IMR-90 (cell line): ENCODE measurements at regions not wholly inside any gene's neighbourhood (a gene's known extent, or its start where the extent isn't known, plus 50 kb on each side); places are given as distances from the start of the nearest gene placed in this dataset.

Experiments used
- ATAC-seq: fragments of 200-7000 bp; cut with Tn5 transposase; 2 replicates; pipeline ENCODE4 v1.9.1; 2020; ENCODE audit warnings: low read depth, mild to moderate bottlenecking, moderate library complexity
- BruUV-seq: library from RNA; stranded (reverse); fragments of 400-500 nt; replicated peaks from 2 replicates; lab custom pipeline; 2021; lab: Mats Ljungman, UMichigan
- CTCF ChIA-PET: fragments of 300-600 bp; formaldehyde crosslinking; extraction: SDS; loops from one replicate; lab custom pipeline; 2021; ENCODE audit warnings: antibody characterized with exemption; lab: Yijun Ruan, JAX
- POLR2A ChIA-PET: fragments of 300-600 bp; sonication (Branson Sonifier 250); formaldehyde crosslinking; loops from one replicate; lab custom pipeline; 2022; ENCODE audit warnings: antibody characterized with exemption; ENCODE audit not compliant: unreplicated experiment; lab: Charles Lee
- DNase-seq: peaks from one replicate; pipeline ENCODE4 v3.0.0; 2013
- H2AFZ ChIP-seq: replicated peaks from 2 replicates; pipeline ENCODE3; 2013; ENCODE audit warnings: low read length, mild to moderate bottlenecking; ENCODE audit not compliant: poor library complexity
- H2AK5ac ChIP-seq: 2 replicates; pipeline ENCODE4 v1.6.1; 2013; ENCODE audit warnings: low read depth, low read length, inconsistent platforms
- H2AK9ac ChIP-seq: replicated peaks from 2 replicates; pipeline ENCODE3; 2013; ENCODE audit warnings: mild to moderate bottlenecking, low read depth, low read length, moderate library complexity; ENCODE audit not compliant: poor library complexity
- H2BK120ac ChIP-seq: 2 replicates; pipeline ENCODE4 v1.6.1; 2013; ENCODE audit warnings: low read depth, low read length, inconsistent platforms
- H2BK15ac ChIP-seq: 3 replicates; pipeline ENCODE4 v1.6.1; 2013; ENCODE audit warnings: low read depth, low read length, inconsistent platforms
- H2BK20ac ChIP-seq: 2 replicates; pipeline ENCODE4 v1.6.1; 2013; ENCODE audit warnings: low read depth, mild to moderate bottlenecking, inconsistent platforms, low read length, moderate library complexity
- H2BK5ac ChIP-seq: 2 replicates; pipeline ENCODE4 v1.6.1; 2013; ENCODE audit warnings: mild to moderate bottlenecking, low read depth, low read length, inconsistent platforms; ENCODE audit not compliant: poor library complexity, severe bottlenecking
- H3K14ac ChIP-seq: replicated peaks from 2 replicates; pipeline ENCODE4 v1.6.1; 2013; ENCODE audit warnings: low read depth, low read length, inconsistent platforms
- H3K18ac ChIP-seq: 2 replicates; pipeline ENCODE4 v1.6.1; 2013; ENCODE audit warnings: low read depth, low read length, control low read depth
- H3K23ac ChIP-seq: 2 replicates; pipeline ENCODE4 v1.6.1; 2013; ENCODE audit warnings: low read depth, low read length, inconsistent platforms
- H3K27ac ChIP-seq: 2 replicates; pipeline ENCODE4 v1.5.1; 2013; ENCODE audit warnings: mild to moderate bottlenecking, control low read depth, low read length; ENCODE audit not compliant: insufficient read depth
- H3K27me3 ChIP-seq: 2 replicates; pipeline ENCODE4 v1.6.1; 2013; ENCODE audit warnings: low read length; ENCODE audit not compliant: control insufficient read depth, insufficient read depth
- H3K36me3 ChIP-seq: 2 replicates; pipeline ENCODE4 v1.6.1; 2013; ENCODE audit warnings: low read length, mixed read lengths; ENCODE audit not compliant: control insufficient read depth, insufficient read depth
- H3K4ac ChIP-seq: 2 replicates; pipeline ENCODE4 v1.6.1; 2013; ENCODE audit warnings: low read depth, low read length, inconsistent platforms
- H3K4me1 ChIP-seq: 2 replicates; pipeline ENCODE4 v1.6.1; 2013; ENCODE audit warnings: low read length, mixed read lengths; ENCODE audit not compliant: control insufficient read depth, insufficient read depth
- H3K4me2 ChIP-seq: 2 replicates; pipeline ENCODE4 v1.6.1; 2013; ENCODE audit warnings: low read depth, mild to moderate bottlenecking, control low read depth, low read length, moderate library complexity
- H3K4me3 ChIP-seq: 2 replicates; pipeline ENCODE4 v1.5.1; 2013; ENCODE audit warnings: low read depth, mild to moderate bottlenecking, control low read depth, low read length, moderate library complexity; ENCODE audit not compliant: insufficient read depth
- H3K56ac ChIP-seq: 2 replicates; pipeline ENCODE4 v1.6.1; 2013; ENCODE audit warnings: low read length, inconsistent platforms; ENCODE audit not compliant: insufficient read depth; ENCODE audit errors: extremely low read depth
- H3K79me1 ChIP-seq, 2 experiments: 2 replicates each; pipeline ENCODE4 v1.6.1; 2013; ENCODE audit warnings: low read length in 2 of 2, inconsistent platforms in 1 of 2, low read depth in 1 of 2
- H3K9ac ChIP-seq: 2 replicates; pipeline ENCODE4 v1.6.1; 2013; ENCODE audit warnings: low read depth, low read length, control low read depth
- H3K9me1 ChIP-seq: 2 replicates; pipeline ENCODE4 v1.6.1; 2013; ENCODE audit warnings: low read length, inconsistent platforms; ENCODE audit not compliant: insufficient read depth
- H3K9me3 ChIP-seq: 2 replicates; pipeline ENCODE4 v1.6.1; 2013; ENCODE audit warnings: low read length; ENCODE audit not compliant: control insufficient read depth, insufficient read depth
- H4K20me1 ChIP-seq: 2 replicates; pipeline ENCODE4 v1.6.1; 2013; ENCODE audit warnings: low read length, inconsistent platforms; ENCODE audit not compliant: insufficient read depth
- H4K5ac ChIP-seq: 2 replicates; pipeline ENCODE4 v1.6.1; 2013; ENCODE audit warnings: mild to moderate bottlenecking, low read depth, low read length, control low read depth
- H4K8ac ChIP-seq, 2 experiments: 2 replicates each; pipeline ENCODE4 v1.6.1; 2013; ENCODE audit warnings: low read depth in 2 of 2, low read length in 2 of 2, control low read depth in 1 of 2, inconsistent platforms in 1 of 2
- H4K91ac ChIP-seq: 2 replicates; pipeline ENCODE4 v1.6.1; 2013; ENCODE audit warnings: low read depth, low read length, inconsistent platforms; ENCODE audit not compliant: insufficient read depth
- BHLHE40 ChIP-seq: fragments of 150-350 bp; IDR thresholded peaks from 2 replicates; pipeline ENCODE4 v1.6.1; 2016; ENCODE audit warnings: mild to moderate bottlenecking, low read depth, low read length
- CEBPB ChIP-seq: IDR thresholded peaks from 2 replicates; pipeline ENCODE4 v1.6.1; 2012; ENCODE audit warnings: low read depth, low read length, improper control_type of control experiment
- CHD1 ChIP-seq: IDR thresholded peaks from 2 replicates; pipeline ENCODE4 v1.6.1; 2012; ENCODE audit warnings: low read depth, low read length, improper control_type of control experiment
- CTCF ChIP-seq: conservative IDR thresholded peaks from 2 replicates; pipeline ENCODE4 v1.5.1; 2012; ENCODE audit warnings: mild to moderate bottlenecking, low read depth, low read length, improper control_type of control experiment
- ELK1 ChIP-seq: fragments of 150-350 bp; IDR thresholded peaks from 2 replicates; pipeline ENCODE4 v1.6.1; 2016; ENCODE audit warnings: low read depth, mild to moderate bottlenecking, low read length, moderate library complexity, borderline replicate concordance
- FOS ChIP-seq: fragments of 150-350 bp; IDR thresholded peaks from 2 replicates; pipeline ENCODE4 v1.6.1; 2016; ENCODE audit warnings: low read depth, low read length
- MAFK ChIP-seq: IDR thresholded peaks from 2 replicates; pipeline ENCODE4 v1.6.1; 2012; ENCODE audit warnings: low read depth, low read length, improper control_type of control experiment
- MAZ ChIP-seq: IDR thresholded peaks from 2 replicates; pipeline ENCODE4 v1.6.1; 2012; ENCODE audit warnings: low read depth, mild to moderate bottlenecking, low read length, improper control_type of control experiment, moderate library complexity, borderline replicate concordance
- MXI1 ChIP-seq: IDR thresholded peaks from 2 replicates; pipeline ENCODE4 v1.6.1; 2012; ENCODE audit warnings: low read depth, mild to moderate bottlenecking, low read length, moderate library complexity, borderline replicate concordance
- POLR2A ChIP-seq: IDR thresholded peaks from 2 replicates; pipeline ENCODE4 v1.6.1; 2012; ENCODE audit warnings: mild to moderate bottlenecking, low read depth, low read length
- RAD21 ChIP-seq: IDR thresholded peaks from 2 replicates; pipeline ENCODE4 v1.6.1; 2012; ENCODE audit warnings: low read length, improper control_type of control experiment
- RCOR1 ChIP-seq: IDR thresholded peaks from 2 replicates; pipeline ENCODE4 v1.6.1; 2012; ENCODE audit warnings: mild to moderate bottlenecking, low read length, improper control_type of control experiment; ENCODE audit not compliant: insufficient replicate concordance
- RFX5 ChIP-seq: IDR thresholded peaks from 2 replicates; pipeline ENCODE4 v1.8.0; 2012; ENCODE audit warnings: low read depth, mild to moderate bottlenecking, low read length, moderate library complexity
- WGBS, 2 experiments: methylation state at CpG; one replicate each; pipeline versions ENCODE4 v1.1.5 to v1.1.7; 2013; ENCODE audit warnings: missing lambda C conversion rate in 2 of 2; ENCODE audit not compliant: insufficient read length in 1 of 2; ENCODE audit errors: extremely low coverage in 2 of 2; 5-methylcytosine and 5-hydroxymethylcytosine counted together
- dilution Hi-C: fragments of 300-500 bp; cut with HindIII; formaldehyde crosslinking; loops from one replicate; pipeline ENCODE4 v1.14.3; 2018; ENCODE audit warnings: low sequenced_read_pairs; ENCODE audit not compliant: unreplicated experiment
- in situ Hi-C: fragments of 300-500 bp; cut with MboI; formaldehyde crosslinking; loops from 3 replicates; pipeline ENCODE4 v1.14.3; 2019; ENCODE audit warnings: low sequenced_read_pairs, inconsistent platforms, mixed read lengths
- intact Hi-C: fragments of 100-400 bp; cut with micrococcal nuclease; formaldehyde crosslinking; loops from 2 replicates; pipeline ENCODE4 v1.10.0; 2022

- in situ Hi-C loops, result no loop called here
- CTCF ChIA-PET, result no interaction called here
- dilution Hi-C loops, result no loop called here
Measured at GRCh38 chr2:103808814-103809213, 1045.1 kb upstream of the POU3F3 start.

More at GRCh38 chr2:103808814-103809213, 1045.1 kb upstream of the POU3F3 start:
- DNase-seq, result no peak
- H2BK15ac ChIP-seq, result no peak overlapping the region
- no peak overlapping the region for H3K14ac ChIP-seq
- no peak overlapping the region for H3K4me2 ChIP-seq
- no CpG with 5 or more reads among the region's 8 CpGs for WGBS, 2 experiments
- H2AFZ ChIP-seq, result no peak overlapping the region
- no peak overlapping the region for H2BK120ac ChIP-seq
- H4K8ac ChIP-seq, result no peak overlapping the region
- H3K36me3 ChIP-seq, result no peaks in the 10 kb centered on the region
- no peak overlapping the region for H4K91ac ChIP-seq
- no peak for ATAC-seq
- TF ChIP-seq MAZ, result no peak
- no peak for TF ChIP-seq RFX5
- no peak for TF ChIP-seq POLR2A
- no peak for TF ChIP-seq CEBPB
- TF ChIP-seq RAD21, result no peak
- TF ChIP-seq RCOR1, result no peak
- no peak for TF ChIP-seq CHD1
- TF ChIP-seq MXI1, result no peak
- TF ChIP-seq BHLHE40, result no peak
- no peak for TF ChIP-seq FOS
- TF ChIP-seq ELK1, result no peak
- no peak for TF ChIP-seq CTCF
- no peak for TF ChIP-seq MAFK
- no peak overlapping the region for H3K27ac ChIP-seq
- no peaks in the 10 kb centered on the region for H3K4me1 ChIP-seq
- no peaks in the 10 kb centered on the region for H3K79me1 ChIP-seq
- H2AK5ac ChIP-seq, result no peak overlapping the region
- no peak overlapping the region for H2BK20ac ChIP-seq
- no peaks in the 10 kb centered on the region for H3K9me1 ChIP-seq
- H3K23ac ChIP-seq, result no peak overlapping the region
- no peak overlapping the region for H3K18ac ChIP-seq
- no TSS peak for BruUV-seq
- POLR2A ChIA-PET, result no interaction called here
- intact Hi-C loops, result no loop called here
- no peaks in the 10 kb centered on the region for H3K27me3 ChIP-seq
- H2BK5ac ChIP-seq, result no peak overlapping the region
- H3K9me3 ChIP-seq, result peaks cover 16% of the 10 kb centered on the region
- H4K20me1 ChIP-seq, result no peaks in the 10 kb centered on the region
- no peak overlapping the region for H3K4ac ChIP-seq
- no peak overlapping the region for H4K5ac ChIP-seq
- H3K4me3 ChIP-seq, result no peak overlapping the region
- H3K9ac ChIP-seq, result no peak overlapping the region
- no peak overlapping the region for H3K56ac ChIP-seq
- H2AK9ac ChIP-seq, result no peak overlapping the region
